ENCODE measurements at regions not wholly inside any gene's neighbourhood (a gene's known extent, or its start where the extent isn't known, plus 50 kb on each side); places are given as distances from the start of the nearest gene placed in this dataset.

- Histone ChIP-seq H3K4me1 (no peaks in the 10 kb centered on the region), H3K27me3 (no peaks in the 10 kb centered on the region), H3K4me3 (no peak overlapping the region), H3K9me3 (no peaks in the 10 kb centered on the region), H3K27ac (no peak overlapping the region), H3K36me3 (no peaks in the 10 kb centered on the region)
- no peak for TF ChIP-seq CTCF (IDR thresholded peaks at IDR 0.05)
- intact Hi-C loops (cut with DNase I) = no loop called here
- DNase-seq (no peak), FAIRE-seq (no peak), ATAC-seq (no peak)
- 80 to 86% methylated on average over 6 of the region's 6 CpGs for WGBS, 2 donors
Measured at GRCh38 chr2:101524806-101525430, 50.0 kb upstream of the RFX8 start.
